Testis (tissue), 2 donors: ENCODE measurements at regions not wholly inside any gene's neighbourhood (a gene's known extent, or its start where the extent isn't known, plus 50 kb on each side); places are given as distances from the start of the nearest gene placed in this dataset.

Source experiments
- POLR2A ChIP-seq: fragments of 450-650 bp; IDR thresholded peaks from one replicate; pipeline ENCODE4 v1.6.1; 2017; ENCODE audit warnings: antibody characterized with exemption, mild to moderate bottlenecking, moderate library complexity
- TF ChIP-seq, protein P1 (sequence below), 3 experiments: fragments of 450-650 bp in 2 of 3; fragments of 200-600 bp in 1 of 3; sonication (generic) in 1 of 3; IDR thresholded peaks; one replicate each; pipeline ENCODE4 v1.5.1; 2016 to 2019; ENCODE audit warnings: antibody characterized with exemption in 3 of 3, mild to moderate bottlenecking in 2 of 3, moderate library complexity in 1 of 3

DNA sequence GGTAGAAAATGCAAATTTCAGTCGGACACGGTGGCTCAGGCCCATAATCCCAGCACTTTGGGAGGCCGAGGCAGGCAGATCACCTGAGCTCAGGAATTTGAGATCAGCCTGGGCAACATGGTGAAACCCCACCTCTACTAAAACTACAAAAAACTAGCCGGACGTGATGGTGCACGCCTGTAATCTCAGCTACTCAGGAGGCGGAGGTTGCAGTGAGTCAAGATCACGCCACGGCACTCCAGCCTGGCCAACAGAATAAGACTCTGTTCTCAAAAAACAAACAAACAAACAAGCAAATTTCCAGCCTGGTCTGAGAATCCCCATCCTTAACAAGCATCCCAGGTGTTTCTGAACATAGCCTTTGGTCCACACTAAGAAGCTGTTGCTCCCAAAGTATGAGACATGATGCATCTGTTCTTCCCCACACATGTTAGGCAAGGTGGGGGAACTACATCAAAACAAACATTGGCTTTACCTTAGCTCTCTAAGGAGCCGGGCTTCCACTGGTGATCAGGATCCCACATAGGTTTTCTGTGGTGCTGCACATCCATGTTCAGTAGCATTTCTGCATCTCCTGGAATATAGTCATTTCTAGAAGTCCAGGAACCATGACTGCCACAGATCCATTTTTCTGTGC, 92.5 kb upstream of the DMRT1 start:
- TF ChIP-seq, protein P1, sequence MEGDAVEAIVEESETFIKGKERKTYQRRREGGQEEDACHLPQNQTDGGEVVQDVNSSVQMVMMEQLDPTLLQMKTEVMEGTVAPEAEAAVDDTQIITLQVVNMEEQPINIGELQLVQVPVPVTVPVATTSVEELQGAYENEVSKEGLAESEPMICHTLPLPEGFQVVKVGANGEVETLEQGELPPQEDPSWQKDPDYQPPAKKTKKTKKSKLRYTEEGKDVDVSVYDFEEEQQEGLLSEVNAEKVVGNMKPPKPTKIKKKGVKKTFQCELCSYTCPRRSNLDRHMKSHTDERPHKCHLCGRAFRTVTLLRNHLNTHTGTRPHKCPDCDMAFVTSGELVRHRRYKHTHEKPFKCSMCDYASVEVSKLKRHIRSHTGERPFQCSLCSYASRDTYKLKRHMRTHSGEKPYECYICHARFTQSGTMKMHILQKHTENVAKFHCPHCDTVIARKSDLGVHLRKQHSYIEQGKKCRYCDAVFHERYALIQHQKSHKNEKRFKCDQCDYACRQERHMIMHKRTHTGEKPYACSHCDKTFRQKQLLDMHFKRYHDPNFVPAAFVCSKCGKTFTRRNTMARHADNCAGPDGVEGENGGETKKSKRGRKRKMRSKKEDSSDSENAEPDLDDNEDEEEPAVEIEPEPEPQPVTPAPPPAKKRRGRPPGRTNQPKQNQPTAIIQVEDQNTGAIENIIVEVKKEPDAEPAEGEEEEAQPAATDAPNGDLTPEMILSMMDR (IDR thresholded peaks at IDR 0.05): no peak
- TF ChIP-seq POLR2A: no peak
